K562 (cell line): ENCODE measurements at regions not wholly inside any gene's neighbourhood (a gene's known extent, or its start where the extent isn't known, plus 50 kb on each side); places are given as distances from the start of the nearest gene placed in this dataset.

Experiments used
- ATAC-seq: fragments of 200-7000 bp; cut with Tn5 transposase; 3 replicates; pipeline ENCODE4 v1.9.1; 2020; ENCODE audit warnings: moderate library complexity
- BruUV-seq: library from RNA; stranded (reverse); fragments of 400-500 nt; replicated peaks from 2 replicates; lab custom pipeline; 2021; lab: Mats Ljungman, UMichigan
- CTCF ChIA-PET: fragments of 300-600 bp; formaldehyde crosslinking; extraction: SDS; loops from one replicate; lab custom pipeline; 2021; ENCODE audit warnings: low intra/inter-chr PET ratio; lab: Yijun Ruan, JAX
- POLR2A ChIA-PET: fragments of 300-600, 350-650 bp; sonication (Branson Sonifier 250); formaldehyde crosslinking; extraction: SDS; loops from one replicate; lab custom pipeline; 2021; ENCODE audit warnings: antibody characterized with exemption, inconsistent platforms; lab: Yijun Ruan, JAX
- DNase-seq, 4 experiments: peaks; one replicate each; pipeline versions ENCODE4 v3.0.0 to v3.0.0-alpha.2; 2011 to 2018; ENCODE audit warnings: low spot score in 3 of 4, mixed read lengths in 3 of 4; ENCODE audit errors: extremely low read depth in 1 of 4
- FAIRE-seq: peaks from 2 replicates; lab custom pipeline; 2011; peaks lifted over from hg19 to GRCh38; lab: Jason Lieb, UNC
- H2AFZ ChIP-seq: 2 replicates; pipeline ENCODE4 v1.6.0; 2011; ENCODE audit warnings: low read depth, low read length, control low read depth, inconsistent platforms
- H3K27ac ChIP-seq: fragments of 200-600 bp; 3 replicates; pipeline ENCODE4 v1.8.0; 2011; ENCODE audit warnings: low read depth, mild to moderate bottlenecking, control low read depth, inconsistent platforms, low read length, moderate library complexity, mixed read lengths; ENCODE audit errors: extremely low read depth
- H3K27me3 ChIP-seq, 2 experiments: fragments of 300-600 bp in 1 of 2; 2 replicates in 1 of 2; 3 replicates in 1 of 2; pipeline versions ENCODE4 v1.6.0 to v1.8.0; 2011; ENCODE audit warnings: inconsistent platforms in 2 of 2, low read length in 2 of 2, mild to moderate bottlenecking in 1 of 2, mixed read lengths in 1 of 2, moderate library complexity in 1 of 2; ENCODE audit not compliant: control insufficient read depth in 2 of 2, insufficient read depth in 2 of 2
- H3K36me3 ChIP-seq: fragments of 300-600 bp; 3 replicates; pipeline ENCODE4 v1.8.0; 2011; ENCODE audit warnings: mild to moderate bottlenecking, low read length, inconsistent platforms; ENCODE audit not compliant: control insufficient read depth, insufficient read depth
- H3K4me1 ChIP-seq, 2 experiments: fragments of 200-600 bp in 1 of 2; replicated peaks in 1 of 2; 2 replicates in 1 of 2; 3 replicates in 1 of 2; pipeline versions ENCODE4 v1.5.1 to v1.8.0; 2011; ENCODE audit warnings: inconsistent platforms in 2 of 2, low read length in 2 of 2, mild to moderate bottlenecking in 1 of 2, mixed read lengths in 1 of 2, moderate library complexity in 1 of 2; ENCODE audit not compliant: control insufficient read depth in 2 of 2, insufficient read depth in 2 of 2
- H3K4me2 ChIP-seq: 2 replicates; pipeline ENCODE4 v1.6.1; 2011; ENCODE audit warnings: low read length, control low read depth, inconsistent platforms, mixed read lengths; ENCODE audit not compliant: insufficient read depth
- H3K4me3 ChIP-seq: fragments of 200-600 bp; sonication (generic), shearing (Covaris generic); 2 replicates; pipeline ENCODE4 v1.5.1; 2016; ENCODE audit warnings: control low read depth, inconsistent platforms
- H3K79me2 ChIP-seq: fragments of 200-600 bp; 3 replicates; pipeline ENCODE4 v1.8.0; 2011; ENCODE audit warnings: low read length, inconsistent platforms; ENCODE audit not compliant: control insufficient read depth, insufficient read depth
- H3K9ac ChIP-seq, 2 experiments: 2 replicates each; pipeline versions ENCODE4 v1.6.0 to v1.6.1; 2011; ENCODE audit warnings: low read depth in 2 of 2, low read length in 2 of 2, control low read depth in 1 of 2, inconsistent platforms in 1 of 2, mild to moderate bottlenecking in 1 of 2, mixed read lengths in 1 of 2; ENCODE audit not compliant: insufficient read depth in 1 of 2
- H3K9me1 ChIP-seq: one replicate; pipeline ENCODE4 v1.6.0; 2011; ENCODE audit warnings: inconsistent platforms, mild to moderate bottlenecking, low read length, moderate library complexity; ENCODE audit not compliant: control insufficient read depth, insufficient read depth
- H3K9me3 ChIP-seq: replicated peaks from 2 replicates; pipeline ENCODE4 v1.5.1; 2011; ENCODE audit warnings: low read depth, low read length, inconsistent platforms; ENCODE audit not compliant: control insufficient read depth, insufficient read depth
- H4K20me1 ChIP-seq: replicated peaks from 2 replicates; pipeline ENCODE4 v1.6.1; 2011; ENCODE audit warnings: low read length, inconsistent platforms, mixed read lengths; ENCODE audit not compliant: control insufficient read depth, insufficient read depth
- ARID3B ChIP-seq: fragments of 250-450 bp; sonication (Bioruptor Pico); IDR thresholded peaks from 2 replicates; pipeline ENCODE4 v1.4.0; 2020; ENCODE audit warnings: borderline replicate concordance
- CSDE1 ChIP-seq, 2 experiments: fragments of 450-650 bp; IDR thresholded peaks; 2 replicates each; pipeline ENCODE4 v1.6.1; 2016; ENCODE audit warnings: mild to moderate bottlenecking in 1 of 2
- JUNB ChIP-seq: fragments of 450-650 bp; formaldehyde crosslinking; conservative IDR thresholded peaks from 2 replicates; pipeline ENCODE4 v1.4.0; 2020; ENCODE audit warnings: mild to moderate bottlenecking
- MCM3 ChIP-seq: fragments of 450-650 bp; IDR thresholded peaks from 2 replicates; pipeline ENCODE4 v1.6.1; 2016
- NRF1 ChIP-seq, 2 experiments: fragments of 450-650 bp; IDR thresholded peaks in 1 of 2; conservative IDR thresholded peaks in 1 of 2; 2 replicates each; pipeline ENCODE4 v1.6.1; 2014; ENCODE audit warnings: mild to moderate bottlenecking in 2 of 2
- TAF9B ChIP-seq: fragments of 450-650 bp; IDR thresholded peaks from 2 replicates; pipeline ENCODE4 v1.6.1; 2018; ENCODE audit warnings: mild to moderate bottlenecking; ENCODE audit not compliant: partially characterized antibody
- TCF15 ChIP-seq: fragments of 250-450 bp; sonication (Bioruptor Pico); IDR thresholded peaks from 2 replicates; pipeline ENCODE4 v1.8.0; 2022; ENCODE audit warnings: moderate library complexity, mild to moderate bottlenecking, inconsistent platforms
- ZBTB2 ChIP-seq: fragments of 450-650 bp; IDR thresholded peaks from 2 replicates; pipeline ENCODE4 v1.6.1; 2016; ENCODE audit warnings: antibody characterized with exemption
- ZFPM2 ChIP-seq: fragments of 250-450 bp; sonication (Bioruptor Pico); IDR thresholded peaks from 2 replicates; pipeline ENCODE4 v1.5.1; 2022; ENCODE audit warnings: mild to moderate bottlenecking
- ZNF518B ChIP-seq: fragments of 250-450 bp; sonication (Bioruptor Pico); IDR thresholded peaks from 2 replicates; pipeline ENCODE4 v1.5.0; 2021; ENCODE audit warnings: mild to moderate bottlenecking, moderate library complexity
- WGBS: fragments of 100-300 bp; shearing (Covaris generic); methylation state at CpG from one replicate; pipeline ENCODE4 v1.1.6; 2016; ENCODE audit warnings: low coverage, mixed read lengths; ENCODE audit not compliant: insufficient coverage; ENCODE audit errors: missing lambda C conversion rate; 5-methylcytosine and 5-hydroxymethylcytosine counted together
- in situ Hi-C: fragments of 300-500 bp; cut with MboI; formaldehyde crosslinking; loops from 4 replicates; pipeline ENCODE4 v1.15.0; 2018; ENCODE audit warnings: inconsistent platforms, mixed read lengths
- intact Hi-C: fragments of 100-400 bp; cut with micrococcal nuclease; formaldehyde crosslinking; loops from 2 replicates; pipeline ENCODE4 v1.14.2; 2022

- no peak for TF ChIP-seq NRF1 (conservative IDR thresholded peaks at IDR 0.05 in 1 of 2, IDR thresholded peaks at IDR 0.05 in 1 of 2)
Observed at GRCh38 chr14:54299410-54300363, 97.1 kb upstream of the CDKN3 start (continued).

GRCh38 chr14:54300881-54301280 is 95.9 kb upstream of the CDKN3 start:
- no peaks in the 10 kb centered on the region for H3K79me2 ChIP-seq
- ChIA-PET POLR2A (interaction anchor here (0.7 kb wide), 1 partner anchor 113 kb away, joined by 3 read pairs; no protein-coding TSS in a partner anchor), CTCF (no interaction called here)
- H3K4me3 ChIP-seq: no peak overlapping the region
- TF ChIP-seq ZBTB2 (no peak), ZFPM2 (CRISPR knock-in tag) (no peak), ARID3B (CRISPR knock-in tag) (no peak), TCF15 (CRISPR knock-in tag) (no peak), TAF9B (no peak), JUNB (no peak), ZNF518B (CRISPR knock-in tag) (no peak), CSDE1 (IDR thresholded peaks at IDR 0.05) (no peak), MCM3 (no peak)
- no peaks in the 10 kb centered on the region for H3K4me1 ChIP-seq
- 0% methylated on average over 2 of the region's 2 CpGs for WGBS
- no peaks in the 10 kb centered on the region for H4K20me1 ChIP-seq
- intact Hi-C loops: no loop called here
- in situ Hi-C loops: no loop called here
- no peak for DNase-seq
- H3K9me3 ChIP-seq: no peaks in the 10 kb centered on the region
- H3K36me3 ChIP-seq: no peaks in the 10 kb centered on the region
- H2AFZ ChIP-seq: no peak overlapping the region
- no peaks in the 10 kb centered on the region for H3K9me1 ChIP-seq
- no peaks in the 10 kb centered on the region for H3K27me3 ChIP-seq
- BruUV-seq: no TSS peak
- H3K4me2 ChIP-seq: no peak overlapping the region
- H3K27ac ChIP-seq: no peak overlapping the region
- FAIRE-seq: no peak
- no peak overlapping the region for H3K9ac ChIP-seq
- no peak for ATAC-seq
